Breast epithelium (tissue), 3 donors: ENCODE measurements at regions not wholly inside any gene's neighbourhood (a gene's known extent, or its start where the extent isn't known, plus 50 kb on each side); places are given as distances from the start of the nearest gene placed in this dataset.

Experiments used
- CTCF ChIP-seq, 3 donors: fragments of 450-650 bp; IDR thresholded peaks; one replicate each; pipeline ENCODE4 v1.5.1; 2016 to 2017; ENCODE audit warnings: antibody characterized with exemption in 3 of 3, mild to moderate bottlenecking in 3 of 3, moderate library complexity in 3 of 3
- POLR2A ChIP-seq: fragments of 450-650 bp; IDR thresholded peaks from one replicate; pipeline ENCODE4 v1.6.1; 2016; ENCODE audit warnings: antibody characterized with exemption, mild to moderate bottlenecking, moderate library complexity
- POLR2AphosphoS5 ChIP-seq, 3 donors: sonication (generic); formaldehyde crosslinking; IDR thresholded peaks; one replicate each; pipeline ENCODE4 v1.6.1; 2017; ENCODE audit warnings: antibody characterized with exemption in 3 of 3

- no peak for TF ChIP-seq CTCF (IDR thresholded peaks at IDR 0.05)
- no peak for TF ChIP-seq POLR2A
- no peak for TF ChIP-seq POLR2AphosphoS5 (IDR thresholded peaks at IDR 0.05)
Measured at GRCh38 chr1:232454227-232454886, 175.6 kb downstream of the SIPA1L2 start.
